Pancreas (tissue), 10 donors: ENCODE measurements at regions not wholly inside any gene's neighbourhood (a gene's known extent, or its start where the extent isn't known, plus 50 kb on each side); places are given as distances from the start of the nearest gene placed in this dataset.

Experiments used
- ATAC-seq, 4 donors: fragments of 200-7000 bp; cut with Tn5 transposase; one replicate each; pipeline versions ENCODE4 v1.8.0 to v1.9.1; 2020; ENCODE audit warnings: mild to moderate bottlenecking in 4 of 4, moderate library complexity in 4 of 4
- DNase-seq, 6 donors: peaks; one replicate each; pipeline ENCODE4 v3.0.0-alpha.2; 2020
- FAIRE-seq: peaks from 2 replicates; lab custom pipeline; 2012; peaks lifted over from hg19 to GRCh38; lab: Jason Lieb, UNC
- H3K27ac ChIP-seq, 4 donors: fragments of 200-600 bp; sonication (generic); 1 replicate in 3 of 4; 2 replicates in 1 of 4; pipeline versions ENCODE4 v1.5.0 to v1.8.0; 2020
- H3K27me3 ChIP-seq, 4 donors: fragments of 200-600 bp; one replicate each; pipeline ENCODE4 v1.8.0; 2021
- H3K36me3 ChIP-seq, 3 donors: fragments of 200-600 bp; sonication (generic) in 1 of 3; one replicate each; pipeline versions ENCODE4 v1.5.0 to v1.8.0; 2020 to 2021
- H3K4me1 ChIP-seq, 3 donors: fragments of 200-600 bp; one replicate each; pipeline ENCODE4 v1.8.0; 2021
- H3K4me3 ChIP-seq, 4 donors: fragments of 200-600 bp; sonication (generic) in 2 of 4; one replicate each; pipeline versions ENCODE4 v1.5.0 to v1.8.0; 2020 to 2021
- H3K9me3 ChIP-seq, 4 donors: fragments of 200-600 bp; one replicate each; pipeline ENCODE4 v1.8.0; 2021
- CTCF ChIP-seq, 4 donors: fragments of 200-600 bp; sonication (generic) in 3 of 4; IDR thresholded peaks; one replicate each; pipeline versions ENCODE4 v1.5.0 to v1.8.0; 2021; ENCODE audit warnings: antibody characterized with exemption in 4 of 4
- WGBS, 2 donors: extraction: QIAGEN DNeasy Blood & Tissue Kit; methylation state at CpG; one replicate each; pipeline ENCODE4 v1.1.7; 2013; 5-methylcytosine and 5-hydroxymethylcytosine counted together
- intact Hi-C, 3 donors: fragments of 100-400 bp; cut with DNase I; formaldehyde crosslinking; loops; one replicate each; pipeline versions ENCODE4 v1.11.1 to v1.14.2; 2022
- donor health status: healthy with polysubstance abuse.
- donor health status: DM: no; HTN: no; CAD: no; lungs with moderate emphysema.
- donor health status: DM: no; HTN: no; CAD: no.
- donor health status: control.
- donor health status: control.
- donor health status: Bipolar disorder and iron deficiency.
- donor health status: DM: yes; HTN: yes; CAD: no.
- donor health status: DM: no; HTN: no; CAD: no.
- donor health status: DM: no; HTN: no; CAD: no.
- donor health status: DM: yes; HTN: yes; CAD: no.

- TF ChIP-seq CTCF (IDR thresholded peaks at IDR 0.05), result peak; percentile 80 to 84 (median 82)
- ATAC-seq, result peak; percentile 86 to 100 (median 98)
- Histone ChIP-seq H3K4me3 (no peak overlapping the region), H3K27ac (no peak overlapping the region), H3K36me3 (no peaks in the 10 kb centered on the region), H3K9me3 (no peaks in the 10 kb centered on the region), H3K27me3 (no peaks in the 10 kb centered on the region), H3K4me1 (no peaks in the 10 kb centered on the region)
- peak; percentile 49 for FAIRE-seq
- DNase-seq, result peak in 4 of 6 donors; percentile 33 to 65 (median 42)
- WGBS, 2 donors, result 2 to 4% methylated on average over 2 of the region's 2 CpGs
- intact Hi-C loops, result loop anchor here in 1 of 3 donors (5.0 kb wide), 1 partner anchor 1089 kb away; no protein-coding TSS in a partner anchor
Measured at GRCh38 chr9:108565651-108566378, 290.0 kb downstream of the ACTL7B start.

- H3K4me1 ChIP-seq, result no peaks in the 10 kb centered on the region
- DNase-seq, result no peak
- H3K27ac ChIP-seq, result no peak overlapping the region
- ATAC-seq, result no peak
- whole genome bisulfite sequencing, 2 donors, result 79 to 87% methylated on average over 3 of the region's 3 CpGs
- FAIRE-seq, result no peak
- intact Hi-C loops, result no loop called here
- no peaks in the 10 kb centered on the region for H3K36me3 ChIP-seq
- no peak for TF ChIP-seq CTCF (IDR thresholded peaks at IDR 0.05)
- H3K27me3 ChIP-seq, result no peaks in the 10 kb centered on the region
- no peaks in the 10 kb centered on the region for H3K9me3 ChIP-seq
- H3K4me3 ChIP-seq, result no peak overlapping the region
Measured at GRCh38 chr9:108562176-108562575, 293.6 kb downstream of the ACTL7B start.

DNA sequence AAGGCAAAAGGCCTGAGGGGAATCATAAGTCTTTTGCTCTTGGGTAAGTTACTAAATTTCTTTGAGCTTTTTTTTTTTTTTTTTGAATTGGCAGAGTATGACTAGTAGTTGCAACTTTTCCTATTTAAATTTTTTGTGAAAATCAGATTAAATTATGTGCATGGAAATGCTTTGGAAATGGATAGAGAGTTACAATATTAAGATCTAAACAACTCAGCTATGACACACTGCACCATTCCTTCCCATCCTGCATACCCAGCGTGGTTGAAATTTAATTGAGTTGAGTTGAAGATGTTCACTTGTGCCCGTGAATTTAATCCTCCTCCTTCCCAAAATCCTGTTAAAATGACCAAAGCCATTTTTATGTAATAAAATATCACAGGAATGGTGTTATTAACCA is 296.4 kb downstream of the ACTL7B start:
- Histone ChIP-seq H3K36me3 (no peaks in the 10 kb centered on the region), H3K27me3 (no peaks in the 10 kb centered on the region), H3K9me3 (no peaks in the 10 kb centered on the region), H3K4me1 (no peaks in the 10 kb centered on the region), H3K27ac (no peak overlapping the region), H3K4me3 (no peak overlapping the region)
- ATAC-seq (no peak), DNase-seq (no peak), FAIRE-seq (no peak)
- 60 to 76% methylated on average over 2 of the region's 2 CpGs for WGBS, 2 donors
- intact Hi-C loops, result loop anchor here in 1 of 3 donors (10.0 kb wide), 1 partner anchor 1085 kb away; no protein-coding TSS in a partner anchor
- no peak for TF ChIP-seq CTCF (IDR thresholded peaks at IDR 0.05)

DNA sequence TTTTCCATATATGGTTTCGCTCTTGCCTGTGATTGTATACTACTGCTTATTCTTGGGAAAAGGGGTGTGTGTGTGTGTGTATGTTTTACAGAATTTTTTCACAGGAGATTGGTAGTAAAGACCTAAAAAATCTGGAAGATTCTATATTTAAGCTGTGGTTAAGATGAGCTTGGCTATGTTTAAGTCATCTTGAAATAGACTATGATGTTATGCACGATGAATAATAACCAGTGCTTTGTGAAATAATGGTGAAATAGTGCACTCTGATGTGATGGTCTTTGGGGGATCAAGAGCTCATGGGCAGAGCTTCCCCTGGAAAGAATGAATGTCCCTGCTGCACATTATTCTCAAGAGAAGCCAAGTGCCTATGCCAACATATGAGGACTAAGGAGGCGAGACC is 301.0 kb downstream of the ACTL7B start:
- FAIRE-seq (no peak), ATAC-seq (no peak), DNase-seq (no peak)
- Histone ChIP-seq H3K9me3 (no peaks in the 10 kb centered on the region), H3K4me1 (peaks cover 0 to 12% (median 5%) of the 10 kb centered on the region in 3 donors), H3K27me3 (no peaks in the 10 kb centered on the region), H3K4me3 (no peak overlapping the region), H3K27ac (no peak overlapping the region), H3K36me3 (no peaks in the 10 kb centered on the region)
- TF ChIP-seq CTCF (IDR thresholded peaks at IDR 0.05), result no peak
- intact Hi-C loops, result loop anchor here in 1 of 3 donors (10.0 kb wide), 1 partner anchor 1080 kb away; no protein-coding TSS in a partner anchor
- WGBS, 2 donors, result 90 to 92% methylated on average over 3 of the region's 3 CpGs

DNA sequence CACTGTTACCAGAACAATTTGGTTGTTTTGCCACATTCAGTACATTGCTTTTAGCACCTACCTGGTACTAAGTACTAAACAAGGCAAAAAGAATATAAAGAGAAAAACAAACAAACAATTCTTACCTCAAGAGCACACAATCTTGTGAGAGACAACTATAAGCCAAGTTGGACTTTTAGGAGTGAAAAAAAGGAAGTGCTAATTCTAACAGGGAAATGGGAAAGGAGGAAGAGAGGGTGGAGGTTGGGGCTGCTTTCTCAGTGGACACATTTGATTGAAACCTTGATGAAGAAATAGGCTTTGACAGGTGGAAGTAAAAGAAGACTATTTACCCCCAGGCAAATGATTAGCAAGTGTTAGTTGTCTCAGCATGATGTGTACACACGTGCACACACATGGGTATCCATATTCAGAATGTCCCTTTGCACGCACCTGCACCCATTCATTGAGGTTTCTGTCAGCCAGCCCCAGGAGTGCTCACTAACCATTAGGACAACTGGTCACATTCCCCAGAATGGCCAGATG is 302.6 kb downstream of the ACTL7B start:
- H3K4me3 ChIP-seq, result no peak overlapping the region
- H3K27ac ChIP-seq, result peak overlapping the region in 2 of 4 donors; percentile 22 to 55
- intact Hi-C loops, result loop anchor here in 1 of 3 donors (10.0 kb wide), 1 partner anchor 1078 kb away; no protein-coding TSS in a partner anchor
- ATAC-seq (peak in 1 of 4 donors; percentile 10), DNase-seq (no peak), FAIRE-seq (no peak)
- peaks cover 0 to 21% (median 5%) of the 10 kb centered on the region in 3 donors for H3K4me1 ChIP-seq
- 63 to 86% methylated on average over 2 of the region's 2 CpGs for WGBS, 2 donors
- no peaks in the 10 kb centered on the region for H3K9me3 ChIP-seq
- TF ChIP-seq CTCF (IDR thresholded peaks at IDR 0.05), result no peak
- no peaks in the 10 kb centered on the region for H3K36me3 ChIP-seq
- H3K27me3 ChIP-seq, result no peaks in the 10 kb centered on the region
